ENCODE measurements at regions not wholly inside any gene's neighbourhood (a gene's known extent, or its start where the extent isn't known, plus 50 kb on each side); places are given as distances from the start of the nearest gene placed in this dataset.

GRCh38 chr15:25492315-25492714, 53.5 kb upstream of the UBE3A start:
- TF ChIP-seq, protein P1, sequence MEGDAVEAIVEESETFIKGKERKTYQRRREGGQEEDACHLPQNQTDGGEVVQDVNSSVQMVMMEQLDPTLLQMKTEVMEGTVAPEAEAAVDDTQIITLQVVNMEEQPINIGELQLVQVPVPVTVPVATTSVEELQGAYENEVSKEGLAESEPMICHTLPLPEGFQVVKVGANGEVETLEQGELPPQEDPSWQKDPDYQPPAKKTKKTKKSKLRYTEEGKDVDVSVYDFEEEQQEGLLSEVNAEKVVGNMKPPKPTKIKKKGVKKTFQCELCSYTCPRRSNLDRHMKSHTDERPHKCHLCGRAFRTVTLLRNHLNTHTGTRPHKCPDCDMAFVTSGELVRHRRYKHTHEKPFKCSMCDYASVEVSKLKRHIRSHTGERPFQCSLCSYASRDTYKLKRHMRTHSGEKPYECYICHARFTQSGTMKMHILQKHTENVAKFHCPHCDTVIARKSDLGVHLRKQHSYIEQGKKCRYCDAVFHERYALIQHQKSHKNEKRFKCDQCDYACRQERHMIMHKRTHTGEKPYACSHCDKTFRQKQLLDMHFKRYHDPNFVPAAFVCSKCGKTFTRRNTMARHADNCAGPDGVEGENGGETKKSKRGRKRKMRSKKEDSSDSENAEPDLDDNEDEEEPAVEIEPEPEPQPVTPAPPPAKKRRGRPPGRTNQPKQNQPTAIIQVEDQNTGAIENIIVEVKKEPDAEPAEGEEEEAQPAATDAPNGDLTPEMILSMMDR (IDR thresholded peaks at IDR 0.05; ENCODE audit: poor library complexity) = no peak
- TF ChIP-seq EZH2 (IDR thresholded peaks at IDR 0.05; ENCODE audit: borderline replicate concordance) = no peak
- no peak for TF ChIP-seq EZH2phosphoT487 (IDR thresholded peaks at IDR 0.05; ENCODE audit: low read depth, severe bottlenecking, unreplicated experiment)

Data from hepatocyte (in vitro differentiated cells).